GM12878 (cell line): ENCODE measurements at regions not wholly inside any gene's neighbourhood (a gene's known extent, or its start where the extent isn't known, plus 50 kb on each side); places are given as distances from the start of the nearest gene placed in this dataset.

Experiments used
- CREB1 ChIP-seq: IDR thresholded peaks from 2 replicates; pipeline ENCODE4 v1.6.1; 2012; ENCODE audit warnings: low read depth, mild to moderate bottlenecking, inconsistent platforms
- DPF2 ChIP-seq: fragments of 450-650 bp; IDR thresholded peaks from 2 replicates; pipeline ENCODE4 v1.6.1; 2017; ENCODE audit warnings: mild to moderate bottlenecking
- ESRRA ChIP-seq: IDR thresholded peaks from 2 replicates; pipeline ENCODE4 v1.6.1; 2012; ENCODE audit warnings: mild to moderate bottlenecking, low read length, improper control_type of control experiment
- ETV6 ChIP-seq, 2 experiments: fragments of 450-650 bp in 1 of 2; IDR thresholded peaks in 1 of 2; conservative IDR thresholded peaks in 1 of 2; 2 replicates each; pipeline ENCODE4 v1.6.1; 2014; ENCODE audit warnings: antibody characterized with exemption in 1 of 2, borderline replicate concordance in 1 of 2, low read depth in 1 of 2, mild to moderate bottlenecking in 1 of 2, moderate library complexity in 1 of 2
- FOXM1 ChIP-seq: IDR thresholded peaks from 2 replicates; pipeline ENCODE4 v1.6.1; 2012; ENCODE audit warnings: low read depth, mild to moderate bottlenecking, inconsistent platforms, low read length, moderate library complexity
- MTA2 ChIP-seq: fragments of 450-650 bp; IDR thresholded peaks from 2 replicates; pipeline ENCODE4 v1.6.1; 2016; ENCODE audit warnings: low read depth, mild to moderate bottlenecking, moderate library complexity
- MTA3 ChIP-seq: IDR thresholded peaks from 2 replicates; pipeline ENCODE4 v1.6.1; 2012; ENCODE audit warnings: low read length, inconsistent platforms, borderline replicate concordance
- MXI1 ChIP-seq: fragments of 150-350 bp; IDR thresholded peaks from 2 replicates; pipeline ENCODE4 v1.6.1; 2011; ENCODE audit warnings: low read depth, mild to moderate bottlenecking, inconsistent platforms, low read length, improper control_type of control experiment
- NFIC ChIP-seq: IDR thresholded peaks from 2 replicates; pipeline ENCODE4 v1.6.1; 2012; ENCODE audit warnings: low read depth, mild to moderate bottlenecking, inconsistent platforms, low read length, moderate library complexity
- NR2F1 ChIP-seq: fragments of 450-650 bp; conservative IDR thresholded peaks from 2 replicates; pipeline ENCODE4 v1.6.1; 2017; ENCODE audit warnings: mild to moderate bottlenecking
- RAD21 ChIP-seq: IDR thresholded peaks from 2 replicates; pipeline ENCODE4 v1.6.1; 2011; ENCODE audit warnings: mild to moderate bottlenecking, low read depth, low read length, moderate library complexity; ENCODE audit not compliant: insufficient read depth
- RUNX3 ChIP-seq: IDR thresholded peaks from 2 replicates; pipeline ENCODE4 v1.6.1; 2012; ENCODE audit warnings: low read length, inconsistent platforms
- SIN3A ChIP-seq: IDR thresholded peaks from 2 replicates; pipeline ENCODE4 v1.6.1; 2012; ENCODE audit warnings: low read depth, low read length, improper control_type of control experiment
- SRF ChIP-seq, 2 experiments: IDR thresholded peaks; 2 replicates each; pipeline ENCODE4 v1.6.1; 2011; ENCODE audit warnings: low read depth in 2 of 2, low read length in 2 of 2, mild to moderate bottlenecking in 1 of 2, moderate library complexity in 1 of 2

DNA sequence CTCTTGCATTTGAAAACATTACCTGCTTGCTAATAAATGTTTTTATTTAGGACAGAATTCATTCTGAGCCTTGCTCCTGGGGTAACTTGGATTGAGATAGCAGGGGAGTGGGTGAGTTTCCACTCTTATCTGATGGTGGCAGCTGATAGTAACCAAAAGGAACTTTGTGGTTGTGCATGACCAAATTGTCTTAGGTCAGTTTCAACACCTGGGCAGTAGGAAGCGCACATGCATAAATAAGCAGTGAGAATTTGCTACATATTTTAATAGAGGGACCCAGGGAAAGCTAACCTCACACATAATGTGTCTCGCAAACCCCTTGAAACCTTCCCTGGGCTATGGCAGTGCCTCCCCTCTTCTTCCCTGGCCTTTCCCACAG, 65.4 kb upstream of the XCR1 start (continued):
- TF ChIP-seq ESRRA, result no peak
- TF ChIP-seq NFIC, result peak; percentile 88
- TF ChIP-seq RUNX3, result peak; percentile 96
- TF ChIP-seq MTA3, result peak; percentile 53; the same call in 1 of the 2 replicates
- TF ChIP-seq SIN3A, result no peak
- peak; percentile 84; the same call in 1 of the 2 replicates for TF ChIP-seq FOXM1
- 0 out of 2 replicates have a peak, but pooled peaks have one; percentile 44 for TF ChIP-seq MXI1
- 0 out of 2 replicates have a peak, but pooled peaks have one; percentile 38 for TF ChIP-seq CREB1
- TF ChIP-seq MTA2, result peak; percentile 62
- no peak for TF ChIP-seq SRF (IDR thresholded peaks at IDR 0.05; ENCODE audit: low read depth in 2 of 2, low read length in 2 of 2)
- TF ChIP-seq NR2F1, result peak; percentile 53; the same call in 1 of the 2 replicates
- peak; percentile 51; the same call in 1 of the 2 replicates for TF ChIP-seq RAD21
- TF ChIP-seq ETV6 (conservative IDR thresholded peaks at IDR 0.05 in 1 of 2, IDR thresholded peaks at IDR 0.05 in 1 of 2; ENCODE audit: borderline replicate concordance in 1 of 2, low read depth in 1 of 2), result peak in 1 of 2 experiments; percentile 66; a peak in 2 of 4 replicates
- TF ChIP-seq DPF2, result no peak
